Aorta (tissue), 5 donors: ENCODE measurements at regions not wholly inside any gene's neighbourhood (a gene's known extent, or its start where the extent isn't known, plus 50 kb on each side); places are given as distances from the start of the nearest gene placed in this dataset.
A peak's percentile ranks its signal among the peaks of the same experiment; 100 is the strongest.

ENCODE experiments used
- ATAC-seq: fragments of 200-7000 bp; cut with Tn5 transposase; one replicate; pipeline ENCODE4 v1.9.1; 2022; ENCODE audit warnings: moderate library complexity; ENCODE audit not compliant: low FRiP score
- DNase-seq, 2 donors: peaks; one replicate each; pipeline ENCODE4 v3.0.0-alpha.2; 2020
- H3K27ac ChIP-seq, 2 donors: one replicate each; pipeline ENCODE4 v1.5.1; 2013; ENCODE audit warnings: low read length in 2 of 2, mild to moderate bottlenecking in 2 of 2, moderate library complexity in 2 of 2, control low read depth in 1 of 2, inconsistent platforms in 1 of 2, low read depth in 1 of 2
- H3K27me3 ChIP-seq, 2 donors: one replicate each; pipeline ENCODE4 v1.6.1; 2013; ENCODE audit warnings: control low read depth in 1 of 2, low read length in 1 of 2, mild to moderate bottlenecking in 1 of 2, moderate library complexity in 1 of 2; ENCODE audit not compliant: insufficient read depth in 2 of 2, control insufficient read depth in 1 of 2
- H3K36me3 ChIP-seq, 2 donors: one replicate each; pipeline ENCODE4 v1.6.1; 2013; ENCODE audit warnings: control low read depth in 1 of 2, low read length in 1 of 2, mild to moderate bottlenecking in 1 of 2; ENCODE audit not compliant: insufficient read depth in 2 of 2, control insufficient read depth in 1 of 2
- H3K4me1 ChIP-seq, 2 donors: one replicate each; pipeline ENCODE4 v1.6.1; 2013; ENCODE audit warnings: low read length in 2 of 2, control low read depth in 1 of 2, mild to moderate bottlenecking in 1 of 2, moderate library complexity in 1 of 2; ENCODE audit not compliant: insufficient read depth in 2 of 2, control insufficient read depth in 1 of 2
- H3K4me3 ChIP-seq, 2 donors: one replicate each; pipeline ENCODE4 v1.5.1; 2013; ENCODE audit warnings: low read length in 2 of 2, control low read depth in 1 of 2, mild to moderate bottlenecking in 1 of 2
- H3K9me3 ChIP-seq: one replicate; pipeline ENCODE4 v1.6.1; 2013; ENCODE audit warnings: mild to moderate bottlenecking, low read length; ENCODE audit not compliant: control insufficient read depth
- WGBS, 2 donors: extraction: QIAGEN DNeasy Blood & Tissue Kit; methylation state at CpG; one replicate each; pipeline ENCODE4 v1.1.7; 2013; 5-methylcytosine and 5-hydroxymethylcytosine counted together
- intact Hi-C, 2 donors: fragments of 100-400 bp; cut with DNase I; formaldehyde crosslinking; loops; one replicate each; pipeline versions ENCODE4 v1.14.2 to v1.15.0; 2022
- donor health status: healthy with polysubstance abuse.
- donor health status: Bipolar disorder and iron deficiency.
- donor health status: DM: no; HTN: no; CAD: no.
- donor health status: DM: no; HTN: no; CAD: no.
- donor health status: DM: yes; HTN: yes; CAD: no.

DNA sequence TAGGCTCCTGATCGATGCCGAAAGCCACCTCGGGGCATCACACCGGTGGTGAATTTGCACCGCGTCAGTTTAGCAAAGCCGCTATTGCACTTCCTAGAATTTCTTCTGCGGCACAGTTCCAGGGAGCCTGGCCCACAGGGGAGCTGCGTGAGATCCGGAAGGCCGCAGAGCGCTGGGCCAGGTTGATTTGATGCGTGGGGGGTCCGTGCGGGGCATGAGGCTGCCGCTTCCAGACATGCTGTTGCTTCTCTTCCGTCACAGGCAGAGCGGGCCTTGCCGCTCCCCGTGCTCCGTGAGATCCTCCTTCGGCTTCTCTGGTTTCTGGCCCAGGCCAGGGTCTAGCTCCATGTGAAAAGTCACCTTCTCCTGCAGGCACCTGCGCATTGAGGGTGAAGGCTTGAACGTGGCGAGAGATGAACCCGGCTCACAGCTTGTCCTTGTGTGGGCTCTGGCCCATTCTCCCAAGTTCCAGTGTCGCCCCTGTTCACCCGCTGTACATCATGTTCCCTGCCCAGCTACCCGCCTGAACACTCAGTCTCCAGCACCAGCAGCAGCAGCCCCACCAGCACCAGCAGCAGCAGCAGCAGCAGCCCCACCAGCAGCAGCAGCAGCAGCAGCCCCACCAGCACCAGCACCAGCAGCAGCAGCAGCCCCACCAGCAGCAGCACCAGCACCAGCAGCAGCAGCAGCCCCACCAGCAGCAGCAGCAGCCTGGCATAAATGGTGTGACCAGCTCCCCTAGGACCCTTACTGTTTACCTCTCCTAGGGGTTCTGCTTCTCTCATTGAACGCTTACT is 131.2 kb downstream of the TRIML1 start:
- 96 to 97% methylated on average over 30 of the region's 30 CpGs for WGBS, 2 donors

DNA sequence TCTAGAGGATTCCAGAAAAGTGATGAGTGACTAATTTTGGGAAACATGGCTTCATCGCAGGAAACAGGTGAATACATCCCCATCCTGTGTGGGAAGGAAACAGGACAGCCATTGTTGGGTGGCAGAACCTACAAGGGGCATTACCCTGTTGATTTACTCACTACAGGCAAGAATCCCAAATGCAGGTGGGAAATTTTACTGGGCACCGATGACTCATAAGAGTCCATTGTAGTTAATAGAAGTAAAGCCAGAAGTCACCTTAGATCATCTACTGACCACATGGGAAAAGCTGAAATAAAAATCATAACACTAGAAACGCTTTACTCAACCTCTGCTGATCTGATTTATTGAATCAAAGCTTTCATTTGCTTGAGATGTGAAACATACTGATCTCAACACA is 136.4 kb downstream of the TRIML1 start:
- Histone ChIP-seq H3K36me3 (no peaks in the 10 kb centered on the region), H3K9me3 (no peaks in the 10 kb centered on the region), H3K27ac (no peak overlapping the region), H3K27me3 (no peaks in the 10 kb centered on the region), H3K4me3 (no peak overlapping the region), H3K4me1 (no peaks in the 10 kb centered on the region)
- intact Hi-C loops = no loop called here
- no peak for ATAC-seq
- DNase-seq = no peak
- 91 to 96% methylated on average over 3 of the region's 3 CpGs for WGBS, 2 donors

More for the DNA sequence above, 131.2 kb downstream of the TRIML1 start:
- H3K9me3 ChIP-seq = no peaks in the 10 kb centered on the region
- no peak overlapping the region for H3K27ac ChIP-seq
- no peak overlapping the region for H3K4me3 ChIP-seq
- H3K27me3 ChIP-seq = no peaks in the 10 kb centered on the region
- H3K4me1 ChIP-seq = no peaks in the 10 kb centered on the region
- H3K36me3 ChIP-seq = peaks cover 0 to 2% of the 10 kb centered on the region in 2 donors
- intact Hi-C loops = no loop called here
- DNase-seq = no peak
- peak; percentile 26 for ATAC-seq

DNA sequence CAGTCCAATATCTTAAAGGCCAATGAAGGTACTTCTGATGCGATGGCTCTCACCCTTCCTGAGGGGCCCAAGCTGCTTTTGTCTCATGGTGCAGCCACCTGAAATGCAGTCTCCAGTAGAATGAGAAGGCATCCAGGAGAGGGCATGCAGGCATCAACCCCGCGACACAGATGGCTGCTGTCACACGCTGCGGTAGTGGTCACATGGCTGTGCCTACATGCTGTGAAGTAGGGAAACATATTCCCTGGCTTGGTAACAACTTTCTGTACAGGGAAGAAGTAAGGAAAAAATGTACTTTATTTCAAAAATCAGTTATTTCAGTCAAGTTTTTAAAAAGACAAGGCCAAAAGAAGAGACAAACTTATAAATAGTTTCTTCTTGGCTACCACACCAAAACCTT is 139.9 kb downstream of the TRIML1 start:
- Histone ChIP-seq H3K9me3 (no peaks in the 10 kb centered on the region), H3K4me3 (no peak overlapping the region), H3K27ac (no peak overlapping the region), H3K4me1 (no peaks in the 10 kb centered on the region), H3K36me3 (no peaks in the 10 kb centered on the region), H3K27me3 (no peaks in the 10 kb centered on the region)
- DNase-seq (no peak), ATAC-seq (no peak)
- 95 to 98% methylated on average over 5 of the region's 5 CpGs for WGBS, 2 donors
- intact Hi-C loops = no loop called here

DNA sequence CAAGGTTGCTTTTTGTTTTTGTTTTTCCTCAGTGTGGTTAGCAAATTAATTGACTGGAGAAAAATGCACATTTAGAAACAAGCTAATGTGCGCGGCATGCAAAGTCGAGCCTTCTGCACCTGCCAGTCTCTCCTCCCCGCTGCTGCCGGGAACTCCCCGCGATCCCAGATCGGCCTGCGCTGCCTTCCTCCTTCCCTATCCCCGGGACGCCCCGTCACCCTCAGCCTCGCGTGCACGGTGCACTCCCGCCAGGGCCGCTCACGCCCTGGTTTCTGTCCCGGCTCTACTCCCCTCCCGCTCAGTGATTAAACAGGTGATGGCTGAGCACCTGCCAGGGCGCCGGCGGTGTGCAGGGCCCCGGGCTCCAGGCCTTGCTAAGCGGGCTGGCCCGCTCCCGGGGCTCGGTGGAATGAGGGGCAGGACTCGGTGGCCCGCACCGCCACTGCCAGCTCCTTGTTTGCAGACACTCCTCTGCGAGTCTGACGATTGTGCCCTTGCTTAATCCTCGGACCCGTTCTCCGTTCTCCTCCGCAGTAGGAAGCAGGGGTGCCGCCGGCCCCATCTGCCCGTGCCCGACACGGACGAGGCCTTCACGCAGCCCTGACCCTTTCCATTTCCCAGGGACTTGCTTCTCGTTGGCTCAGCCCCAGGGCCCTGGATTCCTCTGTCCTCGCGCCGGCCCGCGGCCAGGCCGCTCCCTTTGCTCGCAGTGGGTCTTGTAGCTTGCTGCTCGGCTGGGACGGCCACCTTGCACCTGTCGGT is 143.4 kb downstream of the TRIML1 start:
- no peak overlapping the region for H3K4me3 ChIP-seq

DNA sequence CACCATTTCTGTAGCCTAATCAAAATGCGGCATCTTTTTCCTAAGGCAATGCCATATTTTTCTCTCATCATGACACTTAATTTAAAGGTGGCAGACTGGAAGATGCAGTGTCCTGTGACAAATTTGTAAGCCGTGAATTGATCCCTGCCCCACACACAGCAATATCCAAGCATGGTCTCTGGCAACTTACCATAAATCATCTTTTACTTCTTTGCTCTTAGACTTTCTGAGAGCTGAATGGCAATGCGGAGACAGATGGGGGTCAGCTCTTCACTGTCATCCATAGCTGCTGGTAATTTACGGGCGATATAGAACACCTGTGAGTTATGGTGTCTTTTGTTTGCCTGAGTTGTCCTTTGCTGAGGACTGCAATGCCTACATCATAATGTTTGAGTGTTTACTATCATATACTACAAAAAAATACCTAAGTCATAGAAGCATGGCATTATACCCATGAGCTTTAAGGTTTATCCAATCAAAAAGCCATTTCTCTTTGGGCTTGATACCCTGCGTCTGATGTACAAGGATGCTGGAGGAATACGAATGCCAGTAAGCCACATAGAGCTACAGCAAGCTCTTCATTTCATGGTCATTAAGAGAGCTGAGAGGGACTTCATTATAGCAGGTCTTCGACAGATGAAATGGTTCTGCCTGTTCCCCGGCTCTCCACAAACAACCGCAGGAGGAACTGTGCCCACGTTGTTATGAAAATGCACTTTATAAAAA is 148.1 kb downstream of the TRIML1 start:
- WGBS, 2 donors = 96 to 98% methylated on average over 11 of the region's 11 CpGs
- DNase-seq (no peak), ATAC-seq (no peak)
- Histone ChIP-seq H3K4me1 (no peaks in the 10 kb centered on the region), H3K27me3 (no peaks in the 10 kb centered on the region), H3K36me3 (no peaks in the 10 kb centered on the region), H3K27ac (no peak overlapping the region), H3K4me3 (no peak overlapping the region), H3K9me3 (no peaks in the 10 kb centered on the region)
- intact Hi-C loops = no loop called here

More for the DNA sequence above, 143.4 kb downstream of the TRIML1 start:
- no peaks in the 10 kb centered on the region for H3K27me3 ChIP-seq
- ATAC-seq (peak; percentile 44), DNase-seq (no peak)
- H3K4me1 ChIP-seq = no peaks in the 10 kb centered on the region
- no peaks in the 10 kb centered on the region for H3K36me3 ChIP-seq
- no peaks in the 10 kb centered on the region for H3K9me3 ChIP-seq
- 33 to 42% methylated on average over 52 to 55 of the region's 55 CpGs for WGBS, 2 donors
- H3K27ac ChIP-seq = no peak overlapping the region
- intact Hi-C loops = no loop called here

DNA sequence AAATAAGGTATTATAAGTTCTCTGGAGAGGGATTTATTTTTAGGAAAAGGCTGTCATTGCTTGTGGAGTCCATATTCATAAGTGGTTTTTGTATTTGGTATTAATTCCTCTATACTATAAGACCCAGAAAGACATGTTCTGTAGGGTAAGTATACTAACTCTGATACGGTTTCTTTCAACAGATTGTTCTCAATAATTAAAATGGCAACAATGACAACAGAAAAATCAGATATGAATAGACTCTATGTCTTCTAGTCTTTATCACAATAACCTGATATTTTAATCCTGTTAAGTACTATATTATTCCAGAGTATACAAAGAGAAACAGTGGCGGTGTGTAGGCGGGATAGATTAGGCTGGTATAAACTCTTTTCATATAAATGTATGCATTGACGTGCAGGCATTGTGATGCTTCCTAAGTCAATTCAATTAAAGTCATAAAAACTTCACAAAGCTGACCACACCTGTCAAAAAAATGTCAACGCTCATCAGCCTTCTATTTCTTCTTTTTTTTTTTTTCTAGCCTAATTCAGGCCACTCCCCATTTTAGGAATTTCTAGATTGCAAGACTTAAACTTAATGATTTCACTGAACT is 150.4 kb downstream of the TRIML1 start:
- Histone ChIP-seq H3K4me3 (no peak overlapping the region), H3K27me3 (no peaks in the 10 kb centered on the region), H3K4me1 (no peaks in the 10 kb centered on the region), H3K27ac (no peak overlapping the region), H3K9me3 (no peaks in the 10 kb centered on the region), H3K36me3 (no peaks in the 10 kb centered on the region)
- 95 to 97% methylated on average over 5 of the region's 5 CpGs for WGBS, 2 donors
- DNase-seq (no peak), ATAC-seq (no peak)
- intact Hi-C loops = no loop called here

DNA sequence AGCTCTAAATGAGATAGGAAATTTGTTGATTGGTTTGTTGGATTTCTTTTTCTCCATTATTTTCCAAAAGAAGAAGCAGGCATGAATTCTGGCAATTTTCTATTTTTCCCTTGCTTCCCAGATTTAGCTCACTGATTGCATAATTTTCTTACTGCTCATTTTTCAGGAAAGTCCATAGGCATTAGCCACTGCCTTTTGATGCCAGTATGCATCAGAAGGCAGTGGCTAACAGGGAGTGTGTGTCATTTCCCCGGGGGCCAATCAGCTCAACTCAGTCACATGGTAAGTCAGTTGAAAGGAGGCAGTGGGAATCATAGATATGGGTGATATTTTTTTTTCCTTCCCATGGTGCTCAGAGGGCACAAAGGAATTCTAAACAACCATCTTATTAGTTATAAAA is 156.7 kb downstream of the TRIML1 start:
- peaks cover 1% of the 10 kb centered on the region for H3K9me3 ChIP-seq
- DNase-seq = peak; percentile 62 to 77
- no peak for ATAC-seq
- H3K4me3 ChIP-seq = no peak overlapping the region
- no peaks in the 10 kb centered on the region for H3K27me3 ChIP-seq
- H3K27ac ChIP-seq = no peak overlapping the region
- intact Hi-C loops = no loop called here
- no peaks in the 10 kb centered on the region for H3K4me1 ChIP-seq
- 72 to 77% methylated on average over 1 of the region's 1 CpG for WGBS, 2 donors
- no peaks in the 10 kb centered on the region for H3K36me3 ChIP-seq

DNA sequence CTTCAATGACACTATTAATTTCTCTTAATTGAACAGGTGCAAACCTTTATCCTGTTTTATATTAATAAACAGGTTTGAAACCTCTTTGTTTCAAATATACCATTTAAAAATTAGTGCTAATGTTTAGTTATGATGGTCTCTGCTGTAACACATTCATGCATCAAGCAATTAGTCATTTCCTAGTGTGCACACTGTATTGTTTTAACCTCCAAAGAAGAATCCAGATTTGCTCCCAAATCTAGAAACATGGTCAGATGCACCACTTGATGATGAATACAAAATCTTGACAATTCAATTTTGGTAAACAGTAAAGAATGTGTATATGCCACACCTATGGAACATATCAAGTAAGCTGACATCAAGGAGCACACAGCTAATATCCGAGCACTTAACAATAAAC is 157.1 kb downstream of the TRIML1 start:
- DNase-seq (no peak), ATAC-seq (no peak)
- intact Hi-C loops = no loop called here
- Histone ChIP-seq H3K27me3 (no peaks in the 10 kb centered on the region), H3K36me3 (no peaks in the 10 kb centered on the region), H3K9me3 (peaks cover 2% of the 10 kb centered on the region), H3K27ac (no peak overlapping the region), H3K4me3 (no peak overlapping the region), H3K4me1 (no peaks in the 10 kb centered on the region)
- WGBS, 2 donors = 90 to 94% methylated on average over 1 of the region's 1 CpG
